Fibroblast of skin of abdomen (primary cell): ENCODE measurements at regions not wholly inside any gene's neighbourhood (a gene's known extent, or its start where the extent isn't known, plus 50 kb on each side); places are given as distances from the start of the nearest gene placed in this dataset.

Experiments used
- DNase-seq: peaks from one replicate; pipeline ENCODE4 v3.0.0-alpha.2; 2013

DNA sequence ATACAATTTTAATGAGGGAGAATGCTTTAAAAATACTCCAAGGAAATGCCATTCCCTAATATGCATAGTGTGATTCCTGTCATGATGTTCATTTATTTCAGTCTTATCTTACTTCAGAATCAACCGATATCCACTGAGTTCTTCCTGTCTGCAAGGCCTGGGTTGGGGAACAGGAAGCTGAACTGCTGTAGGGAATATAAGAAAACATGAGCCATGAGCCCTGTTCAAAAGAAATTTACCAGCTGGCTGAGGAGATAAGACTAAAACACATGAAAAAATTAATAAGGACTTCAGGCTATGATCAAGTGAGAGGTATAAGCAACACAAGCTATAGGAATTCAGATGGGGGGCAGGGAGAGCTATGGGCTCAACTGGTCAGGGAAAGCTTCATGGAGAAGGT, 184.7 kb downstream of the PLPP4 start:
- DNase-seq = no peak

DNA sequence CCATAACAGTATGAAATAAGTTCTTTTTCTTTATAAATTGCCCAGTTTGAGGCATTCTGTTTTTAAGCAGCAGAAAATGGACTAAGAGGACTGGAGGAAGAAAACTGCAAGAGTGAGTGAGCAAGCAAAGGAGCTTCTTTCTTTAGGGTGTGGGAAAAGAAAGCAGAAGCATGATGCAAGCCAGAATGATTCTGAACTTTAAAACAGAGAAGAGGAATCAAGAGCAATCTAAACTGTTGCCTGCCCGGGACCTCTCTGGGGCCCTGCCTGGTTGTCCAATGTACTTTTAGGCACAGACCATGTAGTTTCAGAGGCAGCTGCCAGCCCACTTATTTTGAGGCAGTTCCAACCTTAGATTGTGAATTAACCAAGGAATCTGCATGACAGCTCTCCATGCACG, 186.3 kb downstream of the PLPP4 start:
- DNase-seq = no peak

DNA sequence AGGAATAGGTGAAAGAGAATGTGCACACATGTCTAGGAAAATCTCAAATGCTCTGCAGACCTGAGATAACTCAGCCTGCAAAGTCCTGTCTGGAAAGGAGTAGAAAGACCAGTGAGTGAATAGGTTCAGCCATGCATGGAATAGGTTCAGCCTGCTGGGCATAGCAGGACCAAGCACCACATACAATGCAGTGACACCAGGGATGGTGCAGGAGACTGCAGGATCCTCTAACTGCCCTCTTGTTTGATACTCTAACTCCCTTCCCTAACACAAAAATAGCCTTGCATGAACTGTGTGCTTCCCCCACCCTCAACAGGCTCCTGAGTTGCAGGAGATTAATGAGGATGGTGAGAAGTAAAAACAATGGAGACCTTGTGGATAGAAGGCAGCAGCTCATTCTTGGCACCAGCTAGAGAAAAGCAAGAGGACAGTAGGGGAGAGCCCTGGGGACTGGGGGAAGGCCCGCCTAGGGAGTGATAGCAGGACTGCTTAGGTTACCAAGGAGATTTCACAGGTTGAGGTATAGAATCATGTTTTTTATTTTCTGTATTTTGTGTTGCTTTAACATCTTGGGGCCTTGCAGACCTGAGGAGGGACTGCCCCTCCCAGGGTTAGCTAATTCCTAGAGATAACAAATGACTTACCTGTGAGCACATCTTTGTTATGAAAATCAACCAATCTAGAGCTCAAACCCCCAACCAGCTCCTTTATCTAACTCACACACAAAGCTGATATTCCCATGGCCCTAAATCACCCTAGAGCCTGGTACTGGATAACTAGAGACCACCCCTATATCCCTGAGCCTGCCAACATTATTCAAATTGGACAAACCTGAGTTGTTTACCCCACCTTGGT, 187.8 kb downstream of the PLPP4 start:
- DNase-seq = no peak

DNA sequence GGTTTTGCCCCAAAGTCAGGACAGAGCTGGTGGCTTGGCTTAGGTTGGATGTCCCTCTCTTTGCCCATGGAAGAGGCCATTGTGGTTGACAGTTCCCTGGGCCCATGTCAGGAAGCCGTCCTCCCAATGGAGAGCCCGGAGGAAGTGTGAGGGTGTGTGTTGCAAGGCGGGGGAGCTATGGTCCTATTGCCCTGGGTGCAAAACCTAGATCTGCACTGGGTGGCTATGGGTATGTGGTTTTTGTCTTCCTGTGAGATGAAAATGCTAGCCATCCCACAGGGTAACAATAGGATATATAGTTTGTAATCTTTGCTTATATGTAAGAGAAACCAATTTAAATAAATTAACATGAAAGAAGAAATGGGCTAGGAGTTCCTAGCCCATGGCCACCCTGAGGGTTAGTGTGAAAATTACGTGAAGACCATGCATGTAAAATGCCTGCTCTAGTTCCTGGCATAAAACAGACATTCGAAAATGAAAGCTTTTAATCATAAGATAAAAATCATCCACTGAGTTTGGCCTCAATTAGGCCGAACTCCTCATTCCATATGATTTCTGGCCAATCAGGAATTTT, 189.2 kb downstream of the PLPP4 start:
- no peak for DNase-seq

DNA sequence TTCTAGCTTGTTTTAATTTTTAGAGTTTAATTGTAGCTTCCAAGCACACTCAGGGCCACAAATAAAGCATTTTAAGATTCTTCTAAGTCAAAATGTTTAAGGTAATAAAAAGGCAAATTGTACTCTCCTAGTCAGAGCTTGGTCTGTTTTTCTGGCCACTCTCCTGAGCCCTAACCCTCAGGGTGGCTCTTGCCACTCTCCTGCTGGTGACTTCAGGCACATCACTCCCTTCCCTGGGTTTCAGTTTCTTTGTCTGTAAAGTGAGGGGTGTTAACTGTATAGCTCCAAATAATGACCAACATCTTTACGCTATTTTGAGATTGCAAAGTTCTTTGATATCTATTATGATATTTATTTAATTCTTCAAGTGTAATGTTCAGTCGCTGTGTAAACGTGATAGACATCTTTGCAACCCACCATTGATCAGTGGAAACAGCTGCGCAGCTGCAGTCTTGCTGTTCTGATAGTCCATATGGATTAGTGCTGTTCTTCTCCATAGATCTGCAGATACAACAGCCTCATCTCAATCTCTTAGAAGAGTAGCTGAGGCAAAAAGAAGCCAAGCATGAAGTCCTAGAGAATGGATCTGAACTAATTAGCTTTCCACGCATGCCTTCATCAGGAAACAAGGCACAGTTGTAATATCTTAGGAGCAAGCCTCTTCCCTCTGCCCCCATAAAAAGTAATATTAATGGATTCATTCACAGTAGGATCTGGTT, 189.9 kb downstream of the PLPP4 start:
- DNase-seq = no peak

DNA sequence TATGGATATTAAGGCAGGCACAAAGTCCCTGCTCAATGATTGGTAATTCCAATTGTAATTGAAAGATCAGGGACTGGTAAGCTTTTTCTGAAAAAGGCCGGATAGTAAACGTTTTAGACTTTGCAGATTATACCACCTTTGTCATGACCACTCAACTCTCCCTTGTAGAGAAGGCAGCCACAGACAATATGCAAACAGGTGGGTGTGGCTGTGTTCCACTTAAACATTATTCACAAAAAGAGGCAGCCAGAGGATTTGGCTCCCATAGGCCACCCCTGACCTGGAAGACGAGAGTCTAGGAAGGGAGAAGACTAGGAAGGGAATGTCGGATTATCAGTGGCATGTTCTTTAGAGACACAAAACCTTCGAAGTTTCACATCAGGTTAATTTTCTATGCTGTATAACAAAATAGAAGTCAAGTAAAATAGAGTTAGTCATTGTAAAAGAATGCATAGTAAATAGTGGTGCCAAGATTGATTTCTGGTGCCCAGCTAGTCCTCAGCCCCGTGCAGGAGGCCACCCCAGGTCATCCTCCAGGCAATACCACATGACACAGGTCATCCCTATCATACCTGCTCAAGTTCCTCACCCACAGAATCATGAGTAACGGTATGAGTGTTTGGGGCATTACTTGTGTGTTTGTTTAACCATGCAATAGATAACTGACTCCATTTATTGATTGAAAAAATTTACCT, 193.8 kb downstream of the PLPP4 start:
- DNase-seq = no peak

DNA sequence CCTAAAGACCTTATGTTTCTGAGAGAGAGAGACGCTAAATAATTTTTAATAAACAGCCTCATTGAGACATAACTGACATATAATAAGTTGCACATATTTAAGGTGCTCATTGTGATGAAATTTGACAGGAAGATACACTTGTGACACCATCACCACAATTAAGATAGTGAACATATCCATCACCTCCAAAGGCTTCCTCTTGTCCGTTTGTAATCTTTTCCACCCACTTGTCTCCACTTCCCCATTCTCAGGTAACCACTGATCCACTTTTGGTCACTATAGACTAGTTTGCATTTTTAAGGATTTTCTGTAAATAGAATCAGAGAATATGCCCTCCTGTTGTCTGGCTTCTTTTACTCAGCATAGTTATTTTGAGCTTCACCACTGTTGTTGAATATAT, 195.1 kb upstream of the WDR11 start:
- no peak for DNase-seq

DNA sequence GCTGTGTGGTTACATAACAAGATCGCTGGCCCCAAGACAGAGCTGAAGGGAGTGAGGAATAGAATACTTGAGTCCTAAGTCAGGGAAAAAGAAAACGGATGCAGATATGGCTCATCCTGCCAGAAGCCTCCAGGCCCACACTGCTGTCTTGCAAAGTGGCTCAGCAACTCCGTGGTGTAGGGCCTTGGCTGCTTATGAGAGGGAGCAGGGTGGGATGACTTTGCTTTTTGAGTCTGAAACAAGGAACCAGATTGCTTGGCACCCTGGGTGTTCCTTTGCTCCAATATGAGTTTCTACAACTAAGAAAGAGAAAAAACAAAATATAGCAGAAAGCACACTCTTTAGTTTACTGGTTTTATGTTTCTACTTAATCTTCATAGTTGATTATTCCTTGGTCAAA, 193.8 kb upstream of the WDR11 start:
- DNase-seq = no peak

DNA sequence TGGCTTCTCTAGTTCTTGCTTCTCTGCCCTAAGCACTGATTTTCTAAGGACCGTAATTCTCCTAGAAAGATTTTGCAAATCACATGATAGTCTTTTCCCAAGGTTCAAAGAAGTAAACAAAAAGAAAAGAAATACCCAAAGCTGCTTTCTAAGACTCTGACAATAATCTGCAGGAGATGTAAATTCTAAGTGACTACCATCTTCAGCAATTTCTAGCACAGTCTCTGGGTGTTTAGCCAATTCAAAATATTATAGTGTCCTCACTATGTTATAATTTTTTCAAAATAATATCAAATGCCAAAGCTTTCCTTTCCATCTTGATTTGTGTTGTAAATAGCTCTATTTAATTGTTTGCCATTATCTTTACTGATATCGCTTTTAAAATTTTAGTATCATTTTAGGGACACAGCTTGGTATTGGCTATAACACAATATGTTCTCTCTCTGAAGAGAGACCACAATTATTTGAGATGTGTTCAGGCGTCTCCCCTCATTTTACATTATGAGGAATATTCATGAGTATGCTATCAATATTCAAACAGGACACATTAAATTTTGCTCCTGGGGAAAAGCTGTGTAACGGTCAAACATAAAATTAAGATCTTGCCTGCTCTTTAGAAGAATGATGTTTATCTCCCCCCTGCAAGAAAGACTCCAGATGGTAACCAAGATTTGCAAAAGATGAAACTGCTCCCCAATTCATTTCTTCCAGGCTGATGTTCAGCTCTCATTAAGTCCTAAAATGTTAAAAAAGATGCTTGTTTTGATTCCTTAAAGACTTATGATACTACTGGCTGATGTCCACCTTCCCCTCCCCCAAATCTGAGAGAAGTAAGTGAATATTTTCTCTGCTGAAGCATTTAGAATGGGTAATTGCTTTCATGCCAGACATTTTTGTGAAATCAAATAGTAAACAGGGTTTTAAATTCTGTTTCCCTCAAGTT, 191.9 kb upstream of the WDR11 start:
- DNase-seq = no peak

DNA sequence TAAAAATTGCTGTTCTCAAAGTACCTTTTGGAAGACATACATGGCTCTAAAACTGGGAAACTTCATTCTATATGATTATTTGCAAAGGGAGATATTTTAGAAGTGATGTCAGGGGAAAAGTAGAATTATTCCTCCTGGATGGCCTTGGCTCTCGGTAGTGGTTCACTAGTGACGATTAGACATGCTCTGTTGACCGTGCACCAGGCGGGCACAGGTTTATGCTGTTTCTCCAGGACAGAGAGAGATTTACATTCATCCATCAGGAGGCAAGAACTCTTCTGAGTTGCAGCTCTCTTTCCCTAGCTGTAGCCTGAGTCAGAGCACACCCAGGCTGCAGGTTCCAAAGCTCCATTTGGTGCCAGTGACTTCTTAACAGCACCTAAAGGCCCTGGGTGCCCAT, 184.9 kb upstream of the WDR11 start:
- no peak for DNase-seq

DNA sequence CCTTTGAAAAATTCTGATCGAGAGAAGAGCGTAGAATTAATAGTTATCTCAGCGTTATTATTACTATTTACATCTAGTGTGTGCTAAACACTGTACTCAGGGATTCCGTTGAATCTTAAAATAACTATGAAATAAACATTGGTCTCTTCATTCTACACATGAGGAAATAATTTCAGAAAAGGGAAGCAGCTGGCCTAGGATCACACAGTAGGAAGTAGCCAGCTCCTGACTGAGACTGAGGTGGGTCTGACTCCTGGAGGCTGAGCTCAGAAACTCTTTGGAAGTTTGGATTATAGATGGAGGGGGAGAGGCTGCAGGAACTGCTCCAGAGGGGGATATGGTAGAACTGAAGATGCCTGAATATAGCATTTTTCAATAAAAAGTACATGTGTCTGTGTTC, 183.9 kb upstream of the WDR11 start:
- no peak for DNase-seq

DNA sequence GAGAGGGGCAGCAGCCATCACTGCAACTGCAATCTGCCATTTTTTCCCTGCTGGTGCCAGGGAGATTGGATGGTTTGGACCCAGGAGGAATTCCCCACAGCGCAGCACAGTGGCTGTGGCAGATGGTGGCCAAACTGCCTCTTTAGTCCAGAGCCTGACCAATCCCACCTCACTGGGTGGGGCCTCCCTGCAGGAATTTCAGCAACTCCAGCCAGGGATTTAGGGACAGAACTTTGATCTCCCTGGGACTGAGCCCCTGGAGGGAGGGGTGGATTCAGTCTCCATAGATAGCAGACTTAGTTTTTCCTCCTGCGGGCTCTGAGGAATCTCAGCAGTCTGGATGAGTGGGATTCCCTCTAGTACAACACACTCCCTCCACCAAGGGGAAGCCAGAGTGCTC, 179.7 kb upstream of the WDR11 start:
- DNase-seq = no peak

DNA sequence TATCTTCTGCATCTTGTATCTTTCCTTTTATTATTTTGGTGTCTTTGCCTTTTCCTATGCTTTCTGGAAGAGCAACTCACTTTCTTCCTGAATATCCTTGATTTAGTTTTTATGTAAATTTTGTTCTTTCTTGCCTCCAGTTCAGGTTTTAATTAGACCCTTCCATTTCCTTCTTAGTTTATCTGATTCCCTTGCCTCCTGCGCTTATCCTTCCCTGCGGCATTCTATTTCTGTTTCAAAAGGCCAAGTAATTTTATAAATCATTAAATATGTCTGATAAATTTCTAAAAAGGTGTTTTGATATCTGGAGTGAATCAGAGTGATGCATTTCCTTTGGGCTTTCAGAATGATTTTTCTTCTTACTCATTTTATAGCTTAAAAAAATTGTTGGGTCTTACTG, 167.7 kb upstream of the WDR11 start:
- no peak for DNase-seq

DNA sequence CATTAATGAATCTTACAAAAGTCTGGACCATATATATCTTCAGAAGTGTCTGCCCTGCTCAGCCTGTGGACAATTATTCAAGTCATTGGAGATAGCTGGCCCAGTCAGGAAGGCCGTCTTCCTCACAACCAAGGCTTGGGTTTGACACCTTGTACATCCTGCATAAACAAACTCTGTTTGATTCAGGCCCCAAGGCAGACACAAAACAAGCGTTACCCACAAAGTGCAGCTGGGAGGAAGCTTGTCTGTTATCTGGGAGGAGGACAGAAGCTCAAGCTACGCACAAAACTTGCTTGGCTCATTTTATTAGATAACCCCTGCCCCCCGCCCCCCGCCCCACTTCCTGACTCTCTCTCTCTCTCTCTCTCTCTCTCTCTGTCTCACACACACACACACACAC, 166.9 kb upstream of the WDR11 start:
- no peak for DNase-seq

DNA sequence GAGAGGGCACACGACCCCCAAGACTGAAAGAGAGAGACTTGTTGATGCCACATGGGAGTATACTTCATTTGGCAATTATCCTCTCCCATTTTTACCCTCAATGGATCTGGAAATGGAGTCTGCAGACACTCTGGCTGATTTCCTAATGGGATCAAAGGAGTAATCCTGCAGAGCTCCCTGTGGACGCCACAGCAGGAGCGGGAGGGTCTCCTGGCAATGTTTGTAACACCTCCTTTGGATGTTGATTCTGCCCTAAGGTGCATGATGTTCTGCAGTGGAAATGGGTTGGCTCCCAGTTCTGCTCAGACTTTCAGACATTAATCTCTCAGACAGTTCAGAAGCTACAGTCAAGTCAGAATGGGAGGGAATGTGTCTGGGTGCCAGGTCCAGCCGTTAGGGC, 166.0 kb upstream of the WDR11 start:
- DNase-seq = no peak

DNA sequence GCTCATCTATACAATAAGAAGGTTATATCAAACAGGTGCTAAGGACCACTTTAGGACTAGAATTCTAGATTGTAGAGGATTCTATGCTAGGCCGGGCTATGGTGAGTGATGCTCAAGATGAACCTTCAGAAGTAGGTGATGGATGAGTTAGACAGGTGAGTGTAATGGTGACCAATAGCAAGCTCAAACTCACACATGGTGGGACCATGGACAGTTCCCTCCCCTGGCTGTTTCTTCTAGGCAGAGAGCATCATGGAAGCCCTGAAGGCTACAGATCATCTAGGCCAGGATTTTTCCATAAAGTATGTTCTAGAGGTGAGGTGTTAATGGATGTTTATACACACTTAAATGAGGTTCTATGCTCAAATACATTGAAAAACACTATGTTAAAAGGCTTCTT, 162.2 kb upstream of the WDR11 start:
- no peak for DNase-seq

DNA sequence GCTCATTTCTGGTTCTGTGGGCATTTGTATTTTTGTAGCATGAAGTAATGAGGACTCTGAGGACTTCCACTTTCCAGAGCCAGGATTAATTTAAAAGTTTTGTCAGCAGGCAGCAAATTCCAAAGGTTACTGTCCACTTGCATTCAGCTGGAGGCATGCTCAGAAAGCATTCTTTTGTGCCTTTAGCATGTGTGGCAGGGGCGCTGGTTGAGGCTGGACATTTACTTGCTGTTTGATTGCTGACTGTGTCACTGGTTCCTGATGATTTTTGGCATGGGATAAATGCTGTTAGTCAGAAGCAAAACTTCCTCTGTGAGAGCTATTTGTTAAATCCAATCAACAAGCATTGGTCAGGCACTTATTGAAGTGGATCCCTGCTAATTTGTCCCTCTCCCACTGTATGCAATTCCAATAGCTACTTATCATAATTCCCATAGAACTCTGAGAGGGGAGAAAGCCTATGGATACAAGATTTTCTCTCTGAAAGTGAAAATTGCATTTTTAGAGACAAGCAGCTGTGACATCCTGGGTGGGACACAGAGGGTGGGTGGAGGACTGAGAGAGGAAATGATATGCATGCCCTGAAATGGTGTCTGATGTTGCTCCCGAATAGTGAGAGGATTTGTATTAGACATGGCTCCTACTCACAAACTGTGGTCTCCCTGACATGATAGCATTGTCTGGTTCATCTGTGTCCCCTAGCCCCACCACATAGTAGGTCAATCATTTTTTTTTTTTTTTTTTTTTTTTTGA, 161.2 kb upstream of the WDR11 start:
- DNase-seq = no peak

DNA sequence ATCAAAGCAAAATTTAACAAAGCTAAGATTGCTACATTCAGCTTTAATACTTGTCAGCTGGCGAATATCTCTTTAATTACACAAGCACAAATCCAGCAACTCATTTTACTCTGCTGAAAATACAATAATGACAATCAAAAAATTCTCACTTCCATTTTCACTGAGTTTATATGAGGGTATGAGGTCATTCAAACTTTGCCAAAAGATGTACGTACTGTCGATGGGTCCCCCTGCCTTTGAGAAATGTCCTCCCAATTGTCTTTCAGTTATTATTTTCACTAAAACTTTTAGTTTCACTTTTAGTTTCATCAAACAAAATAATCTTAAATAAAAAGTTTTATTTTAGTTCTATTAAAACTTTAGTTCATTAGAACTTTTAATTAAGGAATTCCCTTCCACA, 159.5 kb upstream of the WDR11 start:
- DNase-seq = no peak

DNA sequence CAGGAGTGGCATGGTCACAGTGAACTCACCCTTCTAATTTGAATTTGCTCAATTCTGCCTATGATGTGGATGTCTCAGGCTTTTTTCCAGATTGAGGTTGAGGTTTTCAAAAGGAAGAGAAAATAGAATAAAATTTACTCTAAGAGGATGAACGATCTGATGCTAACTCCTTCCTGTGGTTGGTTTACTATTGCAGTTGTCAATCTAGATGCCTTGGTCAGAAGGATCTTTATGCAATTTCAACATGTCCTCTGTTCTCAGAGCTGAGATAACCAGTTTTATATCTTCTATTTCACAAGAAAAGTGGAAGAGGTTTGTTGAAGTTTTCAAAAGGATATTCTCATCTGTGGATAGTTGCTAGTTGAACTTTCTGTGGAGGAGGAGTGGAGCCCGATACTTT, 150.7 kb upstream of the WDR11 start:
- DNase-seq = no peak

DNA sequence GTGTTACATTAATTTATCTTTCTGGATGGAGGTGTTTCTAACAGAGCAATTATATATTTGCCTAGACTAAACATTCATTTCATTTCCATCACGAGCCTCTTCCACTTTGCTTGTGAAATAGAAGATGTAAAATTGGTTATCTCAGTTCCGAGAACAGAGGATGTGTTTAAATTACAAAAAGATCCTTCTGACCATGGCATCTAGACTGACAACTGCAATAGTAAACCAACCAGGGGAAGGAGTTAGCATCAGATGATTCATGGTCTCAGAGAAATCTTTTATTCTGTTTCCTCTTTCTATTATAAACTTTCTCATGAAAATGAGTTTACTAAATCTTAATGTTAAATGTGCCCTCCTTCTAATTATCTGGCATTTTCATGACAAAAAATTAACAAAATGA, 149.8 kb upstream of the WDR11 start:
- DNase-seq = no peak

DNA sequence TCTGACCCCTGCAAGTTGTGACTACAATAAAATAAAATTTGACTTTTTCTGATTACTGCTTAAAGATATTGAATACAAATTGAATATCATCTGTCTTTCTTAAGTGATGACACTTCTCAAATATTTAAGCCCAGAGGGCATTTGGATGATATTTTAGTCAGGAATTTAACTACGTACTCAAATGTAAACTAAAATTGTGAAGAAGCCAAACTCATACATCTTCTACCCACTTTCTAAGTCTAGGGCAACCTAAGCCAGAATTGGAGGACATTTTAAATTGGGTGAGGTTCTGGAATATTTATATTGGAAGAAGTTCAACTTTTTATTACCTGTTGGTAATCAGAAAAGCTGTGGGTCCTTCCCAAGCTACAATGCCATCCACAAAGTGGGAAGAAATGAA, 149.1 kb upstream of the WDR11 start:
- no peak for DNase-seq
